GM06990 (cell line): ENCODE measurements at regions not wholly inside any gene's neighbourhood (a gene's known extent, or its start where the extent isn't known, plus 50 kb on each side); places are given as distances from the start of the nearest gene placed in this dataset.
"Not testable (repeated sequence)": the region's sequence is repeated elsewhere in the genome, so short reads cannot be mapped to it uniquely, and the experiment has no call there.

Experiments
- DNase-seq: peaks from one replicate; pipeline ENCODE4 v3.0.0-alpha.2; 2011; ENCODE audit not compliant: insufficient read length; ENCODE audit errors: extremely low read depth
- H3K27me3 ChIP-seq: replicated peaks from 2 replicates; pipeline ENCODE4 v1.6.0; 2011; ENCODE audit warnings: low read length; ENCODE audit not compliant: control insufficient read depth, insufficient read depth
- H3K36me3 ChIP-seq: 2 replicates; pipeline ENCODE4 v1.5.1; 2011; ENCODE audit warnings: low read length; ENCODE audit not compliant: control insufficient read depth, insufficient read depth
- H3K4me3 ChIP-seq: replicated peaks from 2 replicates; pipeline ENCODE4 v1.5.1; 2011; ENCODE audit warnings: low read depth, mild to moderate bottlenecking, control low read depth, low read length
- TF ChIP-seq, protein P1 (sequence below): IDR thresholded peaks from 2 replicates; pipeline ENCODE4 v1.5.1; 2011; ENCODE audit warnings: low read length, control low read depth, mild to moderate bottlenecking, inconsistent platforms; ENCODE audit not compliant: insufficient read depth, poor library complexity, severe bottlenecking

DNA sequence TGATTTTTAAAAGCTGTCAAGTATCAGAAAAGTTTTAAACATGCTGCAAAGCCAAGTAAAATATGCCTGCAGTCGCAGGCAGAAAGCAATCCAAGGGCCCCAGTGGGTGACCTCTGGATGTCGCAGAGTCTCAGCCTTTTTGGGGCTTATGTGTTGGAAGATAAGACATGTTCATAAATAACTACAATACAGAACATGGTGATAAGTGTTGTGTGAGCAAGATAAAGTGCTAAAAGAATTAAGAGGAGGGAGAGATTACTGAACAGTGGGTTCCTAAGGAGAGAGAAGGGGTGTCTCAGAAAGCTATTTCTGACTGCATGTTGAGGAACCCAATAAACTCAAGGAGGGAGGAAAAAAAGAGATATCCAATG, 78.9 kb upstream of the ADRB2 start:
- DNase-seq: no peak
- Histone ChIP-seq H3K27me3 (no peaks in the 10 kb centered on the region), H3K36me3 (no peaks in the 10 kb centered on the region), H3K4me3 (no peak overlapping the region)
- TF ChIP-seq, protein P1, sequence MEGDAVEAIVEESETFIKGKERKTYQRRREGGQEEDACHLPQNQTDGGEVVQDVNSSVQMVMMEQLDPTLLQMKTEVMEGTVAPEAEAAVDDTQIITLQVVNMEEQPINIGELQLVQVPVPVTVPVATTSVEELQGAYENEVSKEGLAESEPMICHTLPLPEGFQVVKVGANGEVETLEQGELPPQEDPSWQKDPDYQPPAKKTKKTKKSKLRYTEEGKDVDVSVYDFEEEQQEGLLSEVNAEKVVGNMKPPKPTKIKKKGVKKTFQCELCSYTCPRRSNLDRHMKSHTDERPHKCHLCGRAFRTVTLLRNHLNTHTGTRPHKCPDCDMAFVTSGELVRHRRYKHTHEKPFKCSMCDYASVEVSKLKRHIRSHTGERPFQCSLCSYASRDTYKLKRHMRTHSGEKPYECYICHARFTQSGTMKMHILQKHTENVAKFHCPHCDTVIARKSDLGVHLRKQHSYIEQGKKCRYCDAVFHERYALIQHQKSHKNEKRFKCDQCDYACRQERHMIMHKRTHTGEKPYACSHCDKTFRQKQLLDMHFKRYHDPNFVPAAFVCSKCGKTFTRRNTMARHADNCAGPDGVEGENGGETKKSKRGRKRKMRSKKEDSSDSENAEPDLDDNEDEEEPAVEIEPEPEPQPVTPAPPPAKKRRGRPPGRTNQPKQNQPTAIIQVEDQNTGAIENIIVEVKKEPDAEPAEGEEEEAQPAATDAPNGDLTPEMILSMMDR: no peak

GRCh38 chr5:148748702-148749392, 77.6 kb upstream of the ADRB2 start:
- H3K27me3 ChIP-seq: no peaks in the 10 kb centered on the region
- TF ChIP-seq, protein P1: no peak
- no peak for DNase-seq

DNA sequence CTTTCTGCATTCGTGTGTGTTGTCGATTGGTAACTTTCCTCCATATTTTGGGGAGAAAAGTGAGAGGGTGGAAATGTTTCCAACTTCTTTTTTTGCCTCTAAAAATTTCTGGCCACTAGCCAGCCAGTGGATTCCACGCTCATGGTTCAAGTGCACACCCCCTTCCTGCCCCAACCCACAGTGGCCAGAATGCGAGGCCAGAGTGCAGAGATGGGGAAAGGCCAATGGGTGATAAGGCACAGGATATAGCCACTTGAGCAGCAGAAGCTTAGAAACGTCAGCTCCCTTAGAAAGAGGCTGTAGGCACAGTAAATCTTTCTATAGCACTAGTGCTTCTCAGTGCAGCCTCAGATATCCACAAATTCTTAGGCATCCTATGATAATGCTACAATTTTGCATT, 75.8 kb upstream of the ADRB2 start:
- Histone ChIP-seq H3K36me3 (no peaks in the 10 kb centered on the region), H3K4me3 (no peak overlapping the region)
- TF ChIP-seq, protein P1: no peak

More at GRCh38 chr5:148748702-148749392, 77.6 kb upstream of the ADRB2 start:
- Histone ChIP-seq H3K36me3 (no peaks in the 10 kb centered on the region), H3K4me3 (no peak overlapping the region)

GRCh38 chr5:148751025-148751424, 75.4 kb upstream of the ADRB2 start:
- no peaks in the 10 kb centered on the region for H3K36me3 ChIP-seq
- DNase-seq: no peak

More for the DNA sequence above, 75.8 kb upstream of the ADRB2 start:
- DNase-seq: no peak
- no peaks in the 10 kb centered on the region for H3K27me3 ChIP-seq

DNA sequence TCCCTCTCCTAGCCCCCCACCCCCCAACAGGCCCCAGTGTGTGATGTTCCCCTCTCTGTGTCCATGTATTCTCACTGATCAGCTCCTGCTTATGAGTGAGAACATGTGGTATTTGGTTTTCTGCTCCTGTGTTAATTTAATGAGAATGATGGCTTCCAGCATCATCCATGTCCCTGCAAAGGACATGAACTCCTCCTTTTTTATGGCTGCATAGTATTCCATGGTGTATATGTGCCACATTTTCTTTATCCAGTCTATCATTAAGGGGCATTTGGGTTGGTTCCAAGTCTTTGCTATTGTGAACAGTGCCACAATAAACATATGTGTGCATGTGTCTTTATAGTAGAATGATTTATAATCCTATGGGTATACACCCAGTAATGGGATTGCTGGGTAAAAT, 74.0 kb upstream of the ADRB2 start:
- DNase-seq, H3K4me3 ChIP-seq, H3K36me3 ChIP-seq, H3K27me3 ChIP-seq: not testable (repeated sequence)

More at GRCh38 chr5:148751025-148751424, 75.4 kb upstream of the ADRB2 start:
- Histone ChIP-seq H3K4me3 (no peak overlapping the region), H3K27me3 (no peaks in the 10 kb centered on the region)
- TF ChIP-seq, protein P1: no peak

DNA sequence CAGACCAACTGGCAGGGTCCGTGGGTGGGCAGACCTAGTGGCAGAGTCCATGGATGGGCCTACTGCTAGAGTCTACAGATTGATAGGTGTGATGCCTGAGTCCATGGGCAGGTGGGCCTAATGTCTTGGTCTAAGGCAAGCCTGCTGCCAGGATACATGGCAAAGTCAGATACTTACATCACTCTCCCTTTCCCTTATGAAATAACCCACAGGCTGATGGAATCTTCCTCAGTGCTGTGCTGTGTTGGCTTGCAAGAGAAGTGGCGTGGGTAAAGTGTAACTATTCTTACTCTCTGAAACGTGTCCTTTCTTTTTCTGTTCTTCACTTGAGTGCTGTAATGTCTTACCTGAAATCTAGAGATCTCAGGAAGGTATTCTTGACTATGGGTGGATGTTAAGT, 67.3 kb upstream of the ADRB2 start:
- Histone ChIP-seq H3K4me3 (no peak overlapping the region), H3K36me3 (no peaks in the 10 kb centered on the region), H3K27me3 (no peaks in the 10 kb centered on the region)
- no peak for DNase-seq
- TF ChIP-seq, protein P1: no peak
